GM12891 (cell line): ENCODE measurements at regions not wholly inside any gene's neighbourhood (a gene's known extent, or its start where the extent isn't known, plus 50 kb on each side); places are given as distances from the start of the nearest gene placed in this dataset.

ENCODE experiments used
- PAX5 ChIP-seq: IDR thresholded peaks from 2 replicates; pipeline ENCODE4 v1.6.1; 2011; ENCODE audit warnings: low read length, moderate library complexity, mild to moderate bottlenecking; ENCODE audit not compliant: insufficient read depth, severe bottlenecking
- POLR2A ChIP-seq: IDR thresholded peaks from 2 replicates; pipeline ENCODE4 v1.6.1; 2011; ENCODE audit warnings: low read depth, low read length, control low read depth
- POLR2AphosphoS5 ChIP-seq: IDR thresholded peaks from 2 replicates; pipeline ENCODE4 v1.6.1; 2011; ENCODE audit warnings: low read depth, low read length, control low read depth
- POU2F2 ChIP-seq: IDR thresholded peaks from 2 replicates; pipeline ENCODE4 v1.6.1; 2011; ENCODE audit warnings: low read depth, mild to moderate bottlenecking, control low read depth, low read length, moderate library complexity
- SPI1 ChIP-seq: IDR thresholded peaks from 2 replicates; pipeline ENCODE4 v1.6.1; 2011; ENCODE audit warnings: low read depth, low read length, control low read depth
- TAF1 ChIP-seq: IDR thresholded peaks from 2 replicates; pipeline ENCODE4 v1.6.1; 2011; ENCODE audit warnings: low read depth, low read length, control low read depth

- TF ChIP-seq POLR2A (no peak), POLR2AphosphoS5 (no peak), SPI1 (no peak), TAF1 (no peak), PAX5 (no peak), POU2F2 (no peak)
Observed at GRCh38 chr7:69172357-69173077, 425.8 kb upstream of the AUTS2 start.
